ENCODE measurements at regions not wholly inside any gene's neighbourhood (a gene's known extent, or its start where the extent isn't known, plus 50 kb on each side); places are given as distances from the start of the nearest gene placed in this dataset.

DNA sequence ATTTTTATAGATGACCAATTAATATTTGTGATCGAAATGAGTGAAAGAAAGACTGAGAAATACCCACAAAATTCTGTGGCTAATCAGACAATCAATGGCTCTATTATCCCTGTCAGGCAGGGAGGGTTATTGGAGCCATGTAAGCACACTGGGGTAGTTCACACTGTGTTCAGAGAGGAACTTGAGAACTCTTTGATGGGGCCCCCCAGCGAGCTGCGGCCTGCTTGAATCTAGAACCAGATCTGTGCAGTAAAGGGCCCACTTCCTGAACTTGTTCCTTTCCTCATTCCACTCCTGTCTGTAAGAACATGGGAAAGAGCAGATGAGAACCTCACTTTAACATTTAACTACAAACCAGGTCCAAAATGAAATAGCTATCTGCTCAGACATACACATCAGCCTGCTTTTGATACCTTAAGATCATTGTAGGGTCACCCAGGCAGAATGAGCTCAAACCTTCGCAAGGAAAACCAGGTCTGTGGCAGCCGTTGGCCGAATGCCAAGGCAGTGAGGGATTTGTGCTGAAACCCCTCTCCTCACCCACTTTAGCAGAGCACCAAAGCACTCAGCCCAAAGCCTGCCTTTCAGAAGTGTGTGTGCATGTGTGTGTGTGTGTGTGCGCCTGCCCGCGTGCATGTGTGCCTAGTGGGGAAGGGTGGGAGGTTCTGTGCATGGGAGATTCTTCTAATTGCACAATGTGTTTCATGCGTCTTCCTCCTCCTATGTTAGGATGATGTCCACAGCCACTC, 365.6 kb upstream of the MGMT start:
- no peak for DNase-seq

DNA sequence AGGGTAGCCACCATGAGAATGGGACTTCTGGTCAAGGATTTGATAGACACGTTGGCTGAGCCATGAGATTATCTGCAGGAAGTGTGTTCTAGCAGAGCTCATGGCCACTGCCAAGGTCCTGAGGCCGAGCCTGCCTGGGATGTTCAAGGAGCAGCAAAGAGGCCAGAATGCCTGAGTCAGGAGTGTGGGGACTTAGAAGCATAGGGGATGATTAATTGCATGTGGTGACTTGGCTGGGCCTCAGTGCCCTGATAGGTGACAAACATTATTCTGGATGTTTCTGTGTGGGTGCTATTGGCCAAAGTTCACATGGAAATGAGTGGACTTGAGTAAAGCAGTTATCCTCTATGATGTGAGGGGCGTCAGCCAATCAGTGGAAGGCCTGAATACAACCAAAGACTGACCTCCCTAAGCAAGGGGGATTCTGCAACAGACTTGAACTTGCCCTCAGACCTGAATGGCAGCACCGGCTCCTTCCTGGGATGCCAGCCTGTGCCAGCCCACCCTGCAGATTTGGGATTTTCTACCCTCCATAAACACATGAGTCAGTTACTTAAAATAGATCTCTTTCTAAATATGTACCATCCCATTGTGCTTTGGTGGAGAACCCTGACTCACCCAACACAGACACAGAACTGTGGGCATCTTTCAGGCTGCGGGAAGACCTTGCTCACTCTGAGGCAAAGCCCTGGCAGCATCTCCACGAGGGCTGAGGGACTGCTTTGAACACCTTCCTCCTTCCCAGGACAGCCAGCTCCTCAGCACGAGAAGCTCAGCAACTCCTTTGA, 363.9 kb upstream of the MGMT start:
- no peak for DNase-seq

DNA sequence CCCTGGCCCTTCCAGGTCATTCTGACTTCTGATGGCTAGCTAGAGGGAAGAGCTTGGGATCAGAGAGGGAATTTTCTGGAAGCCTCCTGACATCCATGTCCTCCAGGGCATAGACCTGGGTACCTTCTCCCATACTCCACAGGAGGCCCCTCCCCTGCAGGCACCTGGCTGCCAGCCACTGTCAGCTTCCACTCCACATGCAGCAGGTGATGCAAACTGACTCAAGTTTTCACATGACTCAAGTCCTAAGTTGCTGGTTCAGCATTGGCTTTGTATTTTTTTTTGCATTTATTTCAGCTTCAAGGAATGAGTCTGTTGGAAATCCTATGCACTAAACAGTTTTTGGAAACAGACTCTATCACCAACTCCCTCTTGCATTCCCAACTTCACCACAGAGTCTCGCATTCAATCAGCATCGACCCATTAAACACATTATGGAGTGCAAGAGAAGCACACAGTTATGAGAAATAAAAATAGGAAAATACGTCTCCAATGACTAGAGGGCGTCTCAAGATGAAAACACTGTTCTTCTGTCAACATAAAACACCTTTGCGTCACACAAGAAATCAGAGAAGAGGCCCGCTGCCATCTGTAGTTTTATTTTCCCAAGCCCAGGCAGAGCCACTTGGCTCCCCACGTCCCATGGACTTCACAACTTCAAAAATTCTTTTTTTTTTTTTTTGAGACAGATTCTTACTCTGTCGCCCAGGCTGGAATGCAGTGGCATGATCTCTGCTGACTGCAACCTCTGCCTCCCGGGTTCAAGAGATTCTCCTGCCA, 362.6 kb upstream of the MGMT start:
- no peak for DNase-seq

DNA sequence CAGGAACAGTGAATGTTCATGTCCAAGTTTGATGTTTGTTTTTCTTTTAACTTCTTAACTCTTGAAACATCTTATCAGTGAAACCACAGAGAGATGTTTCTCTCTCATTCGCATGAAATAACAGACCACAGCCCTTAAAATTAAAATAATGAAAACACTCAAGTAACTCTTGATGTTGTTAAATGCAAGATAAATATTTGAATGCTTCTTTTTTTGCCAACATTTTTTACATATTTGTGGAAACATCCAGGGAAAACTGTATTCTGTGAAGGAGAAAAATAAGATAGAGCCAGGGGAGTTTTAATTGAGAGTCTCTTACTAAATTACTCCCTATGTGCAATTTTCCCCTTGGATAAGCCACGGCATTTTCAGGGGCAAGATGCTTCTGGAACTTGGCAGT, 361.8 kb upstream of the MGMT start:
- no peak for DNase-seq

DNA sequence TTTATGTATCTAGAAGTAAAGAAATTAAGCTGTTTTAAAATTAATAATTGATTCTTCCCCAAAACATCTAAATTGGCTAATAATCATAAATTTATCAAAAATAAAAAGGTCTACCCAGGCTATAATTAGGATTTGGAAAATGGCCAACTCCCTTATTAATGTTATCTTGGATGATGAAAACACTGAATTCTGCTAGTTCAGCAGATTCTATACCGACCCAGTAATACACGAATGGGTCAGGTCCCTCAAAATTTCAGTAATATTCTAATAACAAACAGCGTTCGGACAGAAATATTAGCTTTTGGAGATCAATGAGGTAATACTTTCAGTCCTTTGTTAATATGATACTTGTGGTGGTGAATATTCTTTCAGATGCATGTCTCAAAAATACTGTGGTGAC, 360.7 kb upstream of the MGMT start:
- no peak for DNase-seq

DNA sequence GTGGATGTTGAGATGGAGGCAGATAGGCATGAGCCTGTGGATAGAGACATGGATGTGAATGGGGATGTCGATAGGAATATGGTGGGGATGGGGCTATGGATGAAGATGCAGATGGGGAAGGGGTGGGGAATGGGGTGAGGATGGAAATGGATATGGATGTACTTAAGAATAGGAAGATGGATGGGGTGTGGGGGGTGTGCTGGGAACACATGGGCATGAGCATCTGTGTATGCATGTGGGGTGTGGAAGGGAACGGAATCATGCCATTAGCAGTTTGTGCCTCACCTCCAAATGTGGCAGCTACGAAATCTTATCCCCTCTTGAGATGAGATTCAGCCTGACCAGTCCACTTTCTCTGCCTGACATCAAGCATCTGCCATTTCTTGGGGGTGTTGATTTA, 359.5 kb upstream of the MGMT start:
- DNase-seq: no peak

DNA sequence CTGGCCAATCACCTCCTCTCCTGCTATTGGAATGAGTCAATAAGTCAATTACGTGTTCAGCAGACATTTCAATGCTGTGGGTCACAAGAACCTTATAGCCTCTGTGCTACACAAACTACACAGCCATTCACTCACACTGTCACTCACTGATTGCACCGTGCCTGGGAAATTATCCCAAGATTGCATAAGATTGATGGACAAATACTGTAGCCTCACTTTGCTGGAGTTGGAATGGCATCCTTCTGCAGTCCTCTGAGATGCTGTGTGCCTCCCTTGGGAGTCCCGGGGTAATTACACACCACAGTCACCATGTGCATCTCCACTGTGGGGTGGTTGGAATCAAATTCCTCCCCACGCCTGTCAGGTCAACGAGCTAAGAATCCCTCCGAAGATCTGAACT, 358.7 kb upstream of the MGMT start:
- no peak for DNase-seq

DNA sequence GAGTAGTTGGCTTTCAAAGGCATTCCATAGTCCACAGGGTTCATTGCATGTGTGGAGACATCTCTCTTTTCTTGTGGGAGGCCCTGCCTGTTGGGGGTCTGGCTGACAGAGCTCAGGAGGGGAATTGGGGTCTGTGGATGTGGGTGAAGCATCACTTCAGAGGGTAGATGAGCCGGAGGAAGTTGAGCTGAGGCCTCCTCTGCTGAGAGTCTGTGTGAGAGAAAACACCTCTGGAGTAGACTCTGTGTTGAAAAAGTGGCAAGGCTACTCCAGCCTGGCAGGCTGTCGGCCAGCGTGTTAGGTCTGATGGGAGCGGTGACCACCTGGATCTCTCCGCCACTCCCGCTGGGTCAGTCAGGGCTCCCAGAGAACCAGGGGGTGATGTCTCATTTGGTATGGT, 358.0 kb upstream of the MGMT start:
- no peak for DNase-seq

DNA sequence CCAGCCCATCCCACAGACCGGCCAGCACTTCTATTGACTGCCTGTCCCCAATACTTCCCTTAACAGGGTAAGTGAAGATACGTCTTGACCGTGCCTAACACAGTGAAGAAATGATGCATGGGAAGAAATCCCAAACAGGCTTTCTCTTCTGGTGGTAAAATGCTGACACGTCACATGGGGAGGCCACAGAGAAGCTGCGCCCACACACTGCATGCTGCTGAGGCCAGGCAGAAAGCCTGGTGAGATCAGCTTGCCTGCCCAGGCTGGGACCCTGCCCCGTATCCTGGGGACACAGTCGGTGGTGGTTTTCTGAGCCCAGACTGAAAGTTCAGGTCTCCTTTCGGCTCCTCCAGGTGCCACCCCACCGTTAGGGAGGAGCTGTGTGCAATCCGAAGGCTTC, 356.3 kb upstream of the MGMT start:
- no peak for DNase-seq

DNA sequence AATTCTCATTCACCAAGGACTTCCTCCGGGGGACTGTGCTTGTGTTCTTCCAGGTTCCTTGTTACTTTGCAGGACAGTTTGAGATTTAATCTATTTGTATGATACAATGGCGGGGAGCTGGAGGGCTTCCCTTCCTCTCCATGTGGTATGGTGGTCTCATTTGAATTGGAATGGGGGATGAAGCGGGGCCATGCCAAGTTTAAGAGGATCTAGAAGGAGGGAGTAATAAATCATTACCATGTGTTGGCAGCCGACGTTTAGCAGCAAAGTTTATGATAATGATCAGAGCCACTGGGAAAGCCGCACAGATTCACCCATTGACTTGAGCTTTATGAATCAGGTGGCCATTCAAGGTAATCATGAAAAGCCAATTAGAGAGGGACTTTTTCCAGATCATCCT, 355.1 kb upstream of the MGMT start:
- DNase-seq: no peak

DNA sequence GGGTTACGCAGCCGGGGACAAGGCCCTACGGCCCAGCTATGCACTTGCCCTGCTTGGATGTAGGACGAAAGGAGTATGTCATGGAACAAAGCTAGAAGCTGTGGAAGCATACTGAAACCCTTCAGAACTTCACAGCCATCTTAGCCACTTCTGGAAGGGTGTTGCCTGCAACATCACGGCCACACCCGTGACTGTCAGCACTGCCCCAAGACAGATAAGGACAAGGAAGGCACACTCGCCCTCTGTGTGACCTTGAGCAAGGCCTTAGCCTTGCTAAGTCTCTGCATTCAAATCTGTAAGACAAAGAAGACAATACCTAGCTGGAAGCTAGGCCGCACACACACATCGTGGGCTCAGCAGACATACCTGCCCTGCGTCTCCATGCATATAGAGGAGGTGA, 352.5 kb upstream of the MGMT start:
- no peak for DNase-seq

DNA sequence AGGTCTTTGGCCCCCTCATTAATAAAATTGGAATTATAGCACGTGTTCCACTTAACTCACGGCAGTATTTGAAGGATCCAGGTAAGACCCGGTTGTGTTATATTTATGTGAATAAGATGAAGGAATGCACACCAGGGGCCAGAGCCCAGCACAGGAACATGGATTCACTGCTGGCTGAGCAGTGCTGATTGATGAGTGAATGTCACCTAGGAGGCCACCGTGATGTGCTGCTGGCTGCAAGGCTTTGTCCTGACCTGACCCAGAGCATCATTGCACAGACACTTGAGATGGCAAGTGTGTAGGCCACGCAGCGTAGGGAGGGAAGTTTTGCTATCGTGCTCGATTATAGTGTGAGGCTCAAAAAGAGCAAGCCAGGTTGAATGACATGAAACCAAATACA, 350.7 kb upstream of the MGMT start:
- DNase-seq: no peak

DNA sequence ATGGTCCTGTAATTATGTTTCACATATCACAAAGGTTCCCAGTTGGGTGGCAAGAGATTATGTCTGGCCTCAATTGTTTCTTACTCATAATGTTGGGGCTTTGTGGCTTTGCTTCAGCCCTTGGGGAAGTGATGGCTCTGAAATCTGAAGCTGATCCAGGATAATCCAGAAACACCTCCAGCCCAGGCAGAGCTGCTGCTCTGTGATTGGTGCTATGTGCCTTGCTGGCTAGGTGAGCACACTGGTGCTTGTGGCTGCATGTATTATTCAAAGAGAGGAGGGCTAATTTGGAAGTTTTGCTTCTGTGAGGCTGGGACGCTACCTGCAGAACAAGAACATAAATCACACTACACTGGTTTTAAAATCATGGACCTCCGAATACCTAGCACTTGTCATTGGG, 346.6 kb upstream of the MGMT start:
- no peak for DNase-seq

DNA sequence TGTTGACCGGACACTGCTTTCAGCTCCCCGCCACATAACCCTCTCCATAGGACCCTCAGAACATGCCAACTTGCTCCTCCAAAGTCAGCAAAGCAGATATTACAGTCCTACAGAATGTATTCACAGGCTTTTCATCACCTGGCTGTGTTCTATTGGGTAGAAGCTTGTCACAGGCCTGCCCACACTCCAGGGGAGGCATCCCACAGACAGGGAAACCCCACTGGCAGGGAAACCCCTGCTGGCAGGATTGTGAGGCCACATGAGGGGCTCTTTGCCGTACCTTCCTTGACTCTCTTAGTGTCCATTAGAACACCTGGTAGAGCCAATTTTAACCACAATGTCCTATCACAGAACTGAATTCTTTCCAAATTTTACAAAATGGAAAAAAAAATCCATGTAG, 344.2 kb upstream of the MGMT start:
- DNase-seq: no peak

DNA sequence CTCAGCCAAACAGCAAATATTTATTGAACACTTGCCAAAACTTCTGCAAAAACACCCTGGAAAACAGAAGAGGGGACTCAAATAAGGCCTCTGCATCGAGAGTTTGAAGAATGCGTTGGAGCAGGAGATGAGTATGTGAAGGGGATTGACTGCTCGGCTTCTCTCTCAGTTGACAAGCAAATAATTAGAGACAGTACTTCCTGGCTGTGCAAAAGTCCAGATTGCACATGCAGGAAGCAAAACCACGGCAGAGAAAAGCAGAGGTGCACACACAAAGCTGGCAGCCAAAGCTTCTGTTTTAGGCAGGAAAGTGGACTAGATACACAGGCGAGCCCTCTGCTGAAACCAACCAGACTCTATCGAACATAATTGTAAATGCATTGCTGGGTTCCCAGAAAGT, 343.6 kb upstream of the MGMT start:
- no peak for DNase-seq

DNA sequence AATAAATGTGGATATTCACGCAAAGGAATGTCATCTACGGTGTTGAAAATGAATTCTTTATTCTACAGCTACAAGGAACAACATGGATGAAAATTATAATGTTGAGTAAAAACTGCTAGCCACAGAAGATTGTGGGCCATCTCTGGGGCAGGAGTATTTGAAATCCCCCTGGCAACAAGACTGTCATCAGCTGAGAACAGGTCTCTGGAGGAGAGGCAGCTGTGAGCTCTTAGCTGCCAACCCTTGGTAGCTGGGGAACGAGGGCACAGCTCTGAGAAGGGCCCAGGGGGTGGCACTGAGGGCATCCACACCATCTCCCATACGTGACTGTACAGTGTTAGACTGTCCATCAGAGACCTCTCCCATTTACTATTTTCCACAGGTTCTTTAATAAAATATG, 340.1 kb upstream of the MGMT start:
- DNase-seq: no peak

DNA sequence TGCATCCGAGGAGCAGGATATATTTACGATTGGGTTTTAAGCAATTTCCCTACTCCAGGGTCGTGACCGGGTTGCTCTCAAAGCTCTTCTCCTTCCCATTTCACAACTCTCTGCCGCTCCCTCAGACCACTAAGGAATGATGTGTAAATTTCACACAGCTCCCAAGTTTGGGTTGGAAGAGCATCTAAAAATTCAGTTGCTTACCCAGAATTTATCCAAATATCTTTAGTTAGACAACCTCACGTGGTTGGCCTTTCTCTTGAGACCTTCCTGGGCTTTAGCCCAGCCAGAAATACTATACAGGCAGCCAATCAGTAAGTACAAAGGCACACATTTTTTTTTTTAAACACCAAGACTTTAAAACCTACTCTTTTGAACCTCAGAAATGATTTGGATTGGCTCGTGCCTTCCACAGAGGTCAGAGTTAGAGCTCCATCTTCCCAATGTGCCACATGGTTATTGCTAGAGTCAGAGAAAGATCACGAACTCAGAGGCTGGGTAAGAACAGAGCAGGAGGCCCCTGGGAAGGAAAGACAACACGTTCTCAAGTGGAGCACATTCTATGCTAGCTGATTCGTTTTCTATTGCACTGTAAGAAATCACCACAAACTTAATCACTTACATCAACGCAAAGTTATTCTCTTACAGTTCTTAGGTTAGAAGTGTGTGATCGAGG, 335.4 kb upstream of the MGMT start:
- DNase-seq: no peak

DNA sequence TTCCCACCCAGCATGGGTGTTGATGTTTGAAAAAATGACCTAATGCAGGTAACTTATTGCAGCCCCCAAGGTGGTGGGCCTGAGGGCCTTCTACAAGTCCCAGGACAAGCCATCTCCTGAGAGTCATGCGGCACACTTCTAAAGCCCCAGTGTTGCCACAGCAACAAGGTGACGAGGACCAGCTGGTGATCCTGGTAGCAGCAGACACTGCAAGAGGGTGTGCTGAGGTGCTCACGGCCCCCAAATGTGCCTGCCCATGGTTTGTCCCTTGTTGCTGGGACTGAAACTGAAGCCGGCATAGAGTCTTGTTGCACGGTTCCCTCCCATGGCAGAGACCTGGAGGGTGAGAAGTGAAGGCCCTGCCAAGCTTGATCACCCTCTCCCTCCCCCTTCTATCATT, 333.2 kb upstream of the MGMT start:
- no peak for DNase-seq

DNA sequence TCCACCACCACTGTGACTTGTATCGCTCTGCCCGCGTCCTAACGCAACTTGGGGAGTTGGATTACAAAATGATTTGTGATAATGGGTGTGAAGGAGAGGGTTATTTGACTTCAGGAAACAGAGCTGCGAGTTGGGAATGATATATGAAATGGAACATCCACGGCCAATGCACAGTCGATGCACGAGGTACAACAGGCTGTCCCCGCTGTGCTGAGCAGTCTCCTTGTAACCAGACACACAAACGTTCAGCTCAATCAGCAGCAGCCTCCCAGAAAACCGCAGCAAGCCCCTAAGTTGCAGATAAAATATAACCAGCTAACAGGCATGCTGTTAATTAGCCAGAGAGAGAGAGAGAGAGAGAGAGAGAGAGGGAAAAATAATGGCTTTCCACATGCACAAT, 332.7 kb upstream of the MGMT start:
- DNase-seq: no peak

DNA sequence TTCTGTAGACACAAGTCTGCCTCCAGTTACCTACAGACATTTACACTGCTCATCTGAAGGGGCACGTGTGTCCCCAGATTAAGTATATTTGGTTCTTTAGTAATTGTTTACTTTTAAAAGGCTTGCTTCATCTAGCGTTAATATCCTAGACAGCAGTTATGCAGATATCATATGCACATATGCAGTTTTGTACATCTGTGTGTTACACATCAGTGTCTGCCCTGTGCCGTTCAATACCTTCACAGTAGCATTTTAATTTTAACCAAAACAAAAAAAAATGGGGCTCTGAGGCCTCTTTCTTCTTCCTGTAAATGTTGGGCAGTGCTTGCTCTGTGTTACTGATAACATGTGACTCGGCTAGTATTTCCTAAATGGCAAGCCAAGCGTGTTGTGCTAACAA, 331.4 kb upstream of the MGMT start:
- DNase-seq: no peak

DNA sequence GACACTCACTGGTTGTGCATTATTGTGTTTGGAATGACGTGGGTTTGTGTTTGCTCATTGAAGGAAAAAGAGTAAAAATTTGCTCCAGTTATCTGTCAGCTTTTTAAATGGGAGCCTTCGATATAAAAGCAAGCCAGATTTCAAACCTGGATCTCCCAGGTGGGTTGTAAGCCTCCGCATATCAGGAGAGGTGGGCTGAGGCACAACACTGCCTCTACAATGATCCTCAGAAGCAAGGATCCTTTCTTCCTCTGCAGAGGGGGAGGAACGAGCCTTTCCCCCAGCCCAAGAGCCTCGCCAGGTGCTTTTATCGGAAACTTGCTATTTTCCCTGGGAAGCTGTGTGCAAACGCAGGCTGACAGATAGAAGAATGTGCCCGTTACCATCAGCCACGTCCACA, 331.0 kb upstream of the MGMT start:
- DNase-seq: no peak

DNA sequence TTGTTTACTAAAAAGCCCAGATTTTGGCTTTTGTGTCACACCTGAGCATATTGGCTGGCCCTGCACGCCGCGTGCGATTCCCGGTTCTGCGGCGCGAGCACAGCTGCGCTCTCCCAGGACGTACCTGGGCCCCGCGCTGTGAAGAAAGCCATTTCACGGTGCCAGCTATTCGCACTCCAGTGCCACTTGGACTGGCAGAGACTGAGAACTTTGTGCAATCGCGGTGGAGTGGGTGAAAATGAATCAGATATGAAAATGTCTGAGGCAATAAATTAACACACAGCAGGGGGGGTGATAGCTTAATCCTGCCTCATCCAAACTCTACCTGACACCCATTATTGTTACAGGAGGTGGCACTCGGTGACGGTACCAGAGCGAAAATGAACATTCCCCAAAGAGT, 330.1 kb upstream of the MGMT start:
- DNase-seq: no peak

Measured in EL (cell line).